Erythroblast (primary cell): ENCODE measurements at regions not wholly inside any gene's neighbourhood (a gene's known extent, or its start where the extent isn't known, plus 50 kb on each side); places are given as distances from the start of the nearest gene placed in this dataset.
"Not testable (repeated sequence)": the region's sequence is repeated elsewhere in the genome, so short reads cannot be mapped to it uniquely, and the experiment has no call there.

Experiments
- GATA1 ChIP-seq: IDR thresholded peaks from 2 replicates; pipeline ENCODE4 v1.6.1; 2011; ENCODE audit warnings: low read depth, mild to moderate bottlenecking, control low read depth, low read length, moderate library complexity
- POLR2A ChIP-seq: IDR thresholded peaks from 2 replicates; pipeline ENCODE4 v1.6.1; 2011; ENCODE audit warnings: mild to moderate bottlenecking, low read length

- not testable (repeated sequence) for TF ChIP-seq POLR2A, GATA1
Measured at GRCh38 chr4:116536024-116536423, 549.4 kb downstream of the TRAM1L1 start.
